CD4-positive, alpha-beta memory T cell (primary cell): ENCODE measurements at regions not wholly inside any gene's neighbourhood (a gene's known extent, or its start where the extent isn't known, plus 50 kb on each side); places are given as distances from the start of the nearest gene placed in this dataset.

Experiments used
- CTCF ChIA-PET: fragments of 350-600 bp; sonication (Branson Sonifier 250); formaldehyde crosslinking; loops from one replicate; lab custom pipeline; 2021; ENCODE audit warnings: inconsistent platforms; ENCODE audit not compliant: partially characterized antibody; lab: Charles Lee
- POLR2A ChIA-PET: fragments of 350-600 bp; sonication (Branson Sonifier 250); formaldehyde crosslinking; loops from one replicate; lab custom pipeline; 2021; ENCODE audit not compliant: partially characterized antibody; lab: Charles Lee
- DNase-seq, 5 donors: peaks; one replicate each; pipeline versions ENCODE4 v3.0.0 to v3.0.0-alpha.2; 2020 to 2022; ENCODE audit warnings: mixed read lengths in 1 of 5
- H3K27ac ChIP-seq: one replicate; pipeline ENCODE4 v1.7.0; 2013; ENCODE audit warnings: low read depth, low read length
- H3K27me3 ChIP-seq: 2 replicates; pipeline ENCODE4 v1.7.0; 2013; ENCODE audit warnings: mild to moderate bottlenecking, low read length, moderate library complexity; ENCODE audit not compliant: insufficient read depth
- H3K36me3 ChIP-seq: 2 replicates; pipeline ENCODE4 v1.7.0; 2013; ENCODE audit warnings: mild to moderate bottlenecking, low read length, moderate library complexity; ENCODE audit not compliant: insufficient read depth
- H3K4me1 ChIP-seq: 2 replicates; pipeline ENCODE4 v1.7.0; 2013; ENCODE audit warnings: mild to moderate bottlenecking, low read length, moderate library complexity; ENCODE audit not compliant: insufficient read depth
- H3K4me3 ChIP-seq, 2 donors: one replicate each; pipeline ENCODE4 v1.7.0; 2013; ENCODE audit warnings: low read length in 2 of 2, mild to moderate bottlenecking in 1 of 2
- H3K9me3 ChIP-seq, 2 donors: one replicate each; pipeline ENCODE4 v1.7.0; 2013; ENCODE audit warnings: low read length in 2 of 2, control low read depth in 1 of 2; ENCODE audit not compliant: control insufficient read depth in 1 of 2
- H3K27ac Mint-ChIP-seq, 7 donors: one replicate each; pipeline ENCODE4 v1.8.0; 2020 to 2021; ENCODE audit warnings: mixed read lengths in 7 of 7, mild to moderate bottlenecking in 6 of 7, inconsistent platforms in 3 of 7, moderate library complexity in 3 of 7
- H3K27me3 Mint-ChIP-seq, 2 donors: one replicate each; pipeline ENCODE4 v1.8.0; 2020 to 2021; ENCODE audit warnings: mixed read lengths in 2 of 2
- H3K36me3 Mint-ChIP-seq, 2 donors: one replicate each; pipeline ENCODE4 v1.8.0; 2020 to 2021; ENCODE audit warnings: mixed read lengths in 2 of 2, inconsistent platforms in 1 of 2, mild to moderate bottlenecking in 1 of 2
- H3K4me1 Mint-ChIP-seq, 4 donors: one replicate each; pipeline ENCODE4 v1.8.0; 2020 to 2021; ENCODE audit warnings: mixed read lengths in 4 of 4, mild to moderate bottlenecking in 1 of 4
- H3K4me3 Mint-ChIP-seq, 8 donors: one replicate each; pipeline ENCODE4 v1.8.0; 2020 to 2021; ENCODE audit warnings: mixed read lengths in 8 of 8, mild to moderate bottlenecking in 7 of 8, moderate library complexity in 6 of 8, inconsistent platforms in 3 of 8
- H3K9me3 Mint-ChIP-seq, 8 donors: one replicate each; pipeline ENCODE4 v1.8.0; 2020 to 2021; ENCODE audit warnings: mixed read lengths in 8 of 8, mild to moderate bottlenecking in 5 of 8, inconsistent platforms in 3 of 8, moderate library complexity in 1 of 8
- intact Hi-C: fragments of 100-400 bp; cut with micrococcal nuclease; formaldehyde crosslinking; loops from one replicate; pipeline ENCODE4 v1.15.1; 2023

GRCh38 chr11:26896719-26897118 is 97.2 kb upstream of the FIBIN start:
- ChIA-PET POLR2A (no interaction called here), CTCF (no interaction called here)
- H3K9me3 Mint-ChIP-seq: peaks cover 2 to 9% (median 7%) of the 10 kb centered on the region in 8 donors
- intact Hi-C loops: no loop called here
- H3K4me1 Mint-ChIP-seq: no peaks in the 10 kb centered on the region
- DNase-seq: no peak
- H3K36me3 Mint-ChIP-seq: no peaks in the 10 kb centered on the region
- no peaks in the 10 kb centered on the region for H3K9me3 ChIP-seq
- no peak overlapping the region for H3K4me3 ChIP-seq
- H3K36me3 ChIP-seq: no peaks in the 10 kb centered on the region
- no peak overlapping the region for H3K27ac Mint-ChIP-seq
- H3K4me3 Mint-ChIP-seq: no peak overlapping the region
- no peaks in the 10 kb centered on the region for H3K27me3 Mint-ChIP-seq
- H3K27me3 ChIP-seq: no peaks in the 10 kb centered on the region
- H3K4me1 ChIP-seq: no peaks in the 10 kb centered on the region
- no peak overlapping the region for H3K27ac ChIP-seq

- Histone ChIP-seq H3K4me1 (no peaks in the 10 kb centered on the region), H3K36me3 (no peaks in the 10 kb centered on the region), H3K27ac (no peak overlapping the region), H3K4me3 (no peak overlapping the region), H3K9me3 (no peaks in the 10 kb centered on the region), H3K27me3 (no peaks in the 10 kb centered on the region)
- H3K4me3 Mint-ChIP-seq: no peak overlapping the region
- no peak overlapping the region for H3K27ac Mint-ChIP-seq
- peaks cover 2 to 9% (median 6%) of the 10 kb centered on the region in 8 donors for H3K9me3 Mint-ChIP-seq
- intact Hi-C loops: no loop called here
- no peaks in the 10 kb centered on the region for H3K27me3 Mint-ChIP-seq
- POLR2A ChIA-PET: no interaction called here
- no peaks in the 10 kb centered on the region for H3K4me1 Mint-ChIP-seq
- no peaks in the 10 kb centered on the region for H3K36me3 Mint-ChIP-seq
- CTCF ChIA-PET: no interaction called here
- no peak for DNase-seq
Observed at GRCh38 chr11:26898799-26899198, 95.1 kb upstream of the FIBIN start.

DNA sequence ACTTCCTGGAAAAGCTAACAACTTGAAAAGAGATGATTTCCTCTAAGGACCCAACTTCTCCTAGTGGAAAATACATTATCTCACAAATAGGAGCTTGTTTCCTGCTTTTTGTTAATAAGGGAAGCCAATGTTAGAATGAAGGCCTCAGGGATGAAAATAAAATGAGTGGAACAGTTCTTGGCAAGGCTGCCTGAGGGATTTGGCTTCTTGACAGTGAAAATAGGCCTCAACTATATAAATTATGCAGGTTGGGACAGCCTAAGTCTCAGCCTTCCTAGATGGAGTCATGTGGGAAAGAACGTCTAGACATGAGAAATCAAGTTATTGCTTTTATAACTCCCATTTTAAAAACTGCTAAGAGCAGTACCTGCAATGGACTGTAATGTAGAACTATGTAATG is 92.8 kb upstream of the FIBIN start:
- H3K27me3 Mint-ChIP-seq: no peaks in the 10 kb centered on the region
- no peak overlapping the region for H3K27ac Mint-ChIP-seq
- DNase-seq: no peak
- H3K36me3 Mint-ChIP-seq: no peaks in the 10 kb centered on the region
- Histone ChIP-seq H3K4me3 (no peak overlapping the region), H3K36me3 (no peaks in the 10 kb centered on the region), H3K27me3 (no peaks in the 10 kb centered on the region), H3K27ac (no peak overlapping the region), H3K4me1 (no peaks in the 10 kb centered on the region), H3K9me3 (no peaks in the 10 kb centered on the region)
- peaks cover 2 to 8% (median 5%) of the 10 kb centered on the region in 8 donors for H3K9me3 Mint-ChIP-seq
- no peaks in the 10 kb centered on the region for H3K4me1 Mint-ChIP-seq
- ChIA-PET CTCF (no interaction called here), POLR2A (no interaction called here)
- intact Hi-C loops: no loop called here
- H3K4me3 Mint-ChIP-seq: no peak overlapping the region

DNA sequence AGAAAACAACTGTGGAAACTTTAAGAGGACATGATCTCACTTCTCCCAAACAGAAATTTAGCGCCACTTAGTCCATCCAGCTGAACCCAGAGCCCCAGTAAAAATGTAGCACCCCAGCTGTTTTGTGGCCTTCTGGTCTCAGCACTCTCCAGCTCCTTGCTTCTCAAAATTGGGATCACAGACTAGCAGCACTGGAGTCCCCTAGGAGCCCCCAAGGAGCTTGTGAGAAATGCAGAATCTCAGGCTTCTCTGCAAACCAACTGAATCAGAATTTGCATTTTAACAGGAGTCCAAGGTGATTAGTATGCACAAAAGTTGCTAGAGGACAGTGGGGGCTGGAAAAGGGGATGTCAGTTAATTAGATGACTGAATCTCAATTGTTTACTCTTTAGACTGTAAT is 89.8 kb upstream of the FIBIN start:
- no peaks in the 10 kb centered on the region for H3K36me3 Mint-ChIP-seq
- H3K27me3 Mint-ChIP-seq: no peaks in the 10 kb centered on the region
- H3K9me3 Mint-ChIP-seq: peaks cover 2 to 8% (median 5%) of the 10 kb centered on the region in 8 donors
- intact Hi-C loops: no loop called here
- H3K36me3 ChIP-seq: no peaks in the 10 kb centered on the region
- no peaks in the 10 kb centered on the region for H3K4me1 ChIP-seq
- H3K4me3 ChIP-seq: no peak overlapping the region
- no peak overlapping the region for H3K27ac Mint-ChIP-seq
- H3K4me1 Mint-ChIP-seq: no peaks in the 10 kb centered on the region
- H3K9me3 ChIP-seq: no peaks in the 10 kb centered on the region
- no peak for DNase-seq
- H3K27me3 ChIP-seq: no peaks in the 10 kb centered on the region
- POLR2A ChIA-PET: no interaction called here
- no peak overlapping the region for H3K4me3 Mint-ChIP-seq
- CTCF ChIA-PET: no interaction called here
- H3K27ac ChIP-seq: no peak overlapping the region

DNA sequence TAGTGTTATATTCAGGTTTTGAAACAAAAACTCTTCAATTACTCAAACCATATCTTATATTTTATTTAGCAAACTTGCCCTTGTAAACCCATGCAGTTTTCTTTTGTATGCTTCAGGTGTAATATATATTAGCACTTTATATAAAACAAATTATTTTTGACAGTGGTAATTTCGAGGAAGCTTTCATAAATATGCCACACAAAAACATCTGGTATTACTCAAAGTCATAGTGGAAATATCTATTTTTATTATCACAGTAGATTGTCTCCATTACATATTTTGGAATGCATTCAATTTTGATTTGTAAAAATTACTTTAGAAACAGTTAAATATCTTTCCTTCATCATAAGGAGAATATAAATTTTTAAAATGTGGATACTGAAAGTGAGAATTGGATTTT is 89.1 kb upstream of the FIBIN start:
- ChIA-PET CTCF (no interaction called here), POLR2A (no interaction called here)
- no peaks in the 10 kb centered on the region for H3K27me3 Mint-ChIP-seq
- no peak for DNase-seq
- no peaks in the 10 kb centered on the region for H3K27me3 ChIP-seq
- H3K9me3 ChIP-seq: no peaks in the 10 kb centered on the region
- H3K27ac Mint-ChIP-seq: no peak overlapping the region
- no peak overlapping the region for H3K27ac ChIP-seq
- no peaks in the 10 kb centered on the region for H3K36me3 ChIP-seq
- H3K4me1 ChIP-seq: no peaks in the 10 kb centered on the region
- H3K9me3 Mint-ChIP-seq: peaks cover 2 to 8% (median 5%) of the 10 kb centered on the region in 8 donors
- H3K4me1 Mint-ChIP-seq: no peaks in the 10 kb centered on the region
- no peaks in the 10 kb centered on the region for H3K36me3 Mint-ChIP-seq
- intact Hi-C loops: no loop called here
- H3K4me3 Mint-ChIP-seq: no peak overlapping the region
- no peak overlapping the region for H3K4me3 ChIP-seq

DNA sequence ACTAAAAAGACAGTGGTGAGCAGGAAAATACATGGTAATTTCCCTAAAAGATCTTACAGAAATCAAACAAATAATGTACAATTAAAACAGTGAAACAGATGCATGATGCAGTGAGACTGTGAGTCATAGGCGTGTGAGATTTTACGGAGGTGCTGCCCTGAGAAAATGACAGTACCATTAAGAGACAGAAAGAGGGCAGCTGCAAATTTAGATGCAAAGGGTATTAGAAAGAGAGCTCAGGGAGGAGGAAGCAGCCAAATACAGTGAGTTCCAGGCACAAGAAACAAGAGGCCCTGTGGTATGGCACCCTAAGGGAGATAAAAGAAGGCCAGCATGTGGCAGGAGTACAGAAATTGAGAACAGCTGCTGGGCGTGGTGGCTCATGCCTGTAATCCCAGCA is 88.5 kb upstream of the FIBIN start:
- Histone ChIP-seq H3K4me3 (no peak overlapping the region), H3K4me1 (no peaks in the 10 kb centered on the region), H3K27ac (no peak overlapping the region), H3K36me3 (no peaks in the 10 kb centered on the region), H3K9me3 (no peaks in the 10 kb centered on the region), H3K27me3 (no peaks in the 10 kb centered on the region)
- H3K9me3 Mint-ChIP-seq: peaks cover 1 to 9% (median 3%) of the 10 kb centered on the region in 8 donors
- no peak overlapping the region for H3K4me3 Mint-ChIP-seq
- no peaks in the 10 kb centered on the region for H3K36me3 Mint-ChIP-seq
- ChIA-PET POLR2A (no interaction called here), CTCF (no interaction called here)
- no peaks in the 10 kb centered on the region for H3K27me3 Mint-ChIP-seq
- no peaks in the 10 kb centered on the region for H3K4me1 Mint-ChIP-seq
- H3K27ac Mint-ChIP-seq: no peak overlapping the region
- no peak for DNase-seq
- intact Hi-C loops: no loop called here

- POLR2A ChIA-PET: no interaction called here
- Mint-ChIP-seq H3K27me3 (no peaks in the 10 kb centered on the region), H3K4me3 (no peak overlapping the region), H3K36me3 (no peaks in the 10 kb centered on the region), H3K27ac (no peak overlapping the region), H3K4me1 (no peaks in the 10 kb centered on the region), H3K9me3 (peaks cover 0 to 10% (median 2%) of the 10 kb centered on the region in 8 donors)
- Histone ChIP-seq H3K27ac (no peak overlapping the region), H3K4me1 (no peaks in the 10 kb centered on the region), H3K4me3 (no peak overlapping the region), H3K36me3 (no peaks in the 10 kb centered on the region), H3K9me3 (no peaks in the 10 kb centered on the region), H3K27me3 (no peaks in the 10 kb centered on the region)
- CTCF ChIA-PET: no interaction called here
- intact Hi-C loops: no loop called here
- DNase-seq: no peak
Observed at GRCh38 chr11:26909515-26909914, 84.4 kb upstream of the FIBIN start.

GRCh38 chr11:26909991-26910591 is 83.8 kb upstream of the FIBIN start:
- Mint-ChIP-seq H3K27ac (no peak overlapping the region), H3K4me1 (no peaks in the 10 kb centered on the region)

More at GRCh38 chr11:26909991-26910591, 83.8 kb upstream of the FIBIN start:
- Histone ChIP-seq H3K36me3 (no peaks in the 10 kb centered on the region), H3K9me3 (no peaks in the 10 kb centered on the region), H3K27me3 (no peaks in the 10 kb centered on the region), H3K27ac (no peak overlapping the region), H3K4me3 (no peak overlapping the region), H3K4me1 (no peaks in the 10 kb centered on the region)
- CTCF ChIA-PET: interaction anchor here (0.9 kb wide), 1 partner anchor 26 kb away, joined by 3 read pairs; no protein-coding TSS in a partner anchor
- no peak overlapping the region for H3K4me3 Mint-ChIP-seq
- no peaks in the 10 kb centered on the region for H3K36me3 Mint-ChIP-seq
- DNase-seq: no peak
- POLR2A ChIA-PET: no interaction called here
- H3K27me3 Mint-ChIP-seq: no peaks in the 10 kb centered on the region
- peaks cover 0 to 10% (median 3%) of the 10 kb centered on the region in 8 donors for H3K9me3 Mint-ChIP-seq
- intact Hi-C loops: no loop called here
